Activated B cell treated with CpG ODN at 0.5 μM for 24 hours (primary cell): ENCODE measurements at regions not wholly inside any gene's neighbourhood (a gene's known extent, or its start where the extent isn't known, plus 50 kb on each side); places are given as distances from the start of the nearest gene placed in this dataset.

ENCODE experiments used
- ATAC-seq: fragments of 200-7000 bp; cut with Tn5 transposase; one replicate; pipeline ENCODE4 v1.10.0; 2021; ENCODE audit warnings: low read depth, mild to moderate bottlenecking, moderate library complexity
- CTCF ChIA-PET: fragments of 350-600 bp; sonication (Branson Sonifier 250); formaldehyde crosslinking; loops from one replicate; lab custom pipeline; 2021; ENCODE audit warnings: antibody characterized with exemption; lab: Charles Lee
- POLR2A ChIA-PET: fragments of 350-600 bp; sonication (Branson Sonifier 250); formaldehyde crosslinking; loops from one replicate; lab custom pipeline; 2021; ENCODE audit warnings: antibody characterized with exemption; lab: Charles Lee
- DNase-seq: peaks from one replicate; pipeline ENCODE4 v3.0.0; 2022
- H3K27ac Mint-ChIP-seq: one replicate; pipeline ENCODE4 v1.8.0; 2020; ENCODE audit warnings: mixed read lengths
- H3K27me3 Mint-ChIP-seq: one replicate; pipeline ENCODE4 v1.8.0; 2021; ENCODE audit warnings: mixed read lengths
- H3K36me3 Mint-ChIP-seq: one replicate; pipeline ENCODE4 v1.8.0; 2021; ENCODE audit warnings: low read depth, mixed read lengths
- H3K4me1 Mint-ChIP-seq: one replicate; pipeline ENCODE4 v1.8.0; 2021; ENCODE audit warnings: mixed read lengths
- H3K4me3 Mint-ChIP-seq: one replicate; pipeline ENCODE4 v1.8.0; 2020; ENCODE audit warnings: mild to moderate bottlenecking, mixed read lengths
- H3K9me3 Mint-ChIP-seq: one replicate; pipeline ENCODE4 v1.8.0; 2020; ENCODE audit warnings: mixed read lengths
- CTCF ChIP-seq: fragments of 200-600 bp; IDR thresholded peaks from one replicate; pipeline ENCODE4 v1.8.0; 2022; ENCODE audit warnings: antibody characterized with exemption, mild to moderate bottlenecking
- intact Hi-C: fragments of 100-400 bp; cut with micrococcal nuclease; formaldehyde crosslinking; loops from one replicate; pipeline ENCODE4 v1.15.1; 2024

- no peak for TF ChIP-seq CTCF
- Mint-ChIP-seq H3K4me3 (no peak overlapping the region), H3K27me3 (peaks cover 3% of the 10 kb centered on the region), H3K4me1 (no peaks in the 10 kb centered on the region), H3K27ac (no peak overlapping the region), H3K36me3 (no peaks in the 10 kb centered on the region), H3K9me3 (no peaks in the 10 kb centered on the region)
- intact Hi-C loops, result no loop called here
- CTCF ChIA-PET, result no interaction called here
- POLR2A ChIA-PET, result no interaction called here
- ATAC-seq (no peak), DNase-seq (no peak)
These were observed 53.4 kb upstream of the ATP8A1 start for GRCh38 chr4:42710329-42710728.

GRCh38 chr4:42709392-42710065 lies 52.6 kb upstream of the ATP8A1 start:
- intact Hi-C loops, result no loop called here
- peaks cover 3% of the 10 kb centered on the region for H3K27me3 Mint-ChIP-seq
- CTCF ChIA-PET, result no interaction called here
- TF ChIP-seq CTCF, result no peak
- H3K4me1 Mint-ChIP-seq, result no peaks in the 10 kb centered on the region
- no peaks in the 10 kb centered on the region for H3K36me3 Mint-ChIP-seq
- ATAC-seq, result no peak
- no peak overlapping the region for H3K4me3 Mint-ChIP-seq
- POLR2A ChIA-PET, result no interaction called here
- no peak for DNase-seq
- H3K9me3 Mint-ChIP-seq, result no peaks in the 10 kb centered on the region
- no peak overlapping the region for H3K27ac Mint-ChIP-seq

- TF ChIP-seq CTCF, result no peak
- H3K4me3 Mint-ChIP-seq, result no peak overlapping the region
- ATAC-seq (no peak), DNase-seq (no peak)
- no peak overlapping the region for H3K27ac Mint-ChIP-seq
- intact Hi-C loops, result no loop called here
- no peaks in the 10 kb centered on the region for H3K9me3 Mint-ChIP-seq
- H3K36me3 Mint-ChIP-seq, result no peaks in the 10 kb centered on the region
- ChIA-PET POLR2A (no interaction called here), CTCF (no interaction called here)
- no peaks in the 10 kb centered on the region for H3K4me1 Mint-ChIP-seq
- H3K27me3 Mint-ChIP-seq, result peaks cover 3% of the 10 kb centered on the region
These were observed 51.7 kb upstream of the ATP8A1 start for GRCh38 chr4:42708625-42709024.
